ENCODE measurements at regions not wholly inside any gene's neighbourhood (a gene's known extent, or its start where the extent isn't known, plus 50 kb on each side); places are given as distances from the start of the nearest gene placed in this dataset.

DNA sequence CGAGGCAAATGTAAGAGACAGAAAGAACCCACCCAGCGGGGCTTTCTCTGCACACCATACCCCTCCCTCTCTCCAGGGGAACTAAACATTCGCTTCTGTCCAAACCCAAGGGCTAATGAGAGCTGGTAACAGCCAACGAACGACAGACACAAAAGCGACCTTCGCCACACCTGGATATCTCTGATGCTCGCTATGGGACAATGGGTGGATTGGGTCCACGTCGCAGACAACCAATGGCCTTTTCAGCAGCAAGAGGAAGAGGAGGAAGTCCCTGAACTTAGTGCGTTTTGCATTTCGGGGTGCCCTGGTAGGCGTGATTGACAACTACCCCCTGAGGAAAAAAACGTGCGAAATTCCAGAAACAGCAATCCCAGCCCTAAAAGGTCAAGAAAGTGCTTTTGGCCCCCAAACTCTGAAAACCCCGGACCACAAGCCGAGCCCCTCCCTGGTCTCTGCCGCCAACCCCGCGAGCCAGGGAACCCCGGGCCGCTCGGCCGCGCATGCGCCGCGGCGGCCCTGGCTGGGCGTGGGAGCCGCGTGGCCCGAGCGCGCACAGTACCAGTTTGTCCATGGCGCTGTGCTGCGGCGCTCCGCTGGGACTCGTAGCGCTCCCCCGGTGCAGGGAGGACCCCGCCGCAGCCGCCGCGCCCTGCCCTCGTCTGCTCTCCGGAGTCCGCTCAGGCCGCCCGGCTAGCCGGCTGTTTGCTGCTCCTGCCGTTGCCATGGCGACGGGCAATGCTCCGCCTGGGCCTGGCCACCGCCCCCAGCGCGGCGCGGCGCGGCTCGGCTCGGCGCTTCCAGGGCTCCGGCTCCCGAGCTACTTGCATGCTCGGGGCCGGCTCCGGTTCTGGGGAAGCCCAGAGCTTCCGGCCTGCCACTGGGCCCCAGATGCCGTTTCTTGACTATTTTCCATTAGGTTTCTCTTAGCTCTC is 66.9 kb upstream of the DNAH5 start:
- peak; percentile 90 for DNase-seq (ENCODE audit: low read depth)
- TF ChIP-seq, protein P1, sequence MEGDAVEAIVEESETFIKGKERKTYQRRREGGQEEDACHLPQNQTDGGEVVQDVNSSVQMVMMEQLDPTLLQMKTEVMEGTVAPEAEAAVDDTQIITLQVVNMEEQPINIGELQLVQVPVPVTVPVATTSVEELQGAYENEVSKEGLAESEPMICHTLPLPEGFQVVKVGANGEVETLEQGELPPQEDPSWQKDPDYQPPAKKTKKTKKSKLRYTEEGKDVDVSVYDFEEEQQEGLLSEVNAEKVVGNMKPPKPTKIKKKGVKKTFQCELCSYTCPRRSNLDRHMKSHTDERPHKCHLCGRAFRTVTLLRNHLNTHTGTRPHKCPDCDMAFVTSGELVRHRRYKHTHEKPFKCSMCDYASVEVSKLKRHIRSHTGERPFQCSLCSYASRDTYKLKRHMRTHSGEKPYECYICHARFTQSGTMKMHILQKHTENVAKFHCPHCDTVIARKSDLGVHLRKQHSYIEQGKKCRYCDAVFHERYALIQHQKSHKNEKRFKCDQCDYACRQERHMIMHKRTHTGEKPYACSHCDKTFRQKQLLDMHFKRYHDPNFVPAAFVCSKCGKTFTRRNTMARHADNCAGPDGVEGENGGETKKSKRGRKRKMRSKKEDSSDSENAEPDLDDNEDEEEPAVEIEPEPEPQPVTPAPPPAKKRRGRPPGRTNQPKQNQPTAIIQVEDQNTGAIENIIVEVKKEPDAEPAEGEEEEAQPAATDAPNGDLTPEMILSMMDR (conservative IDR thresholded peaks at IDR 0.05; ENCODE audit: low read length), result no peak; the same call in 1 of the 2 replicates
- peak overlapping the region; percentile 76 for H3K4me3 ChIP-seq (ENCODE audit: low read length)

DNA sequence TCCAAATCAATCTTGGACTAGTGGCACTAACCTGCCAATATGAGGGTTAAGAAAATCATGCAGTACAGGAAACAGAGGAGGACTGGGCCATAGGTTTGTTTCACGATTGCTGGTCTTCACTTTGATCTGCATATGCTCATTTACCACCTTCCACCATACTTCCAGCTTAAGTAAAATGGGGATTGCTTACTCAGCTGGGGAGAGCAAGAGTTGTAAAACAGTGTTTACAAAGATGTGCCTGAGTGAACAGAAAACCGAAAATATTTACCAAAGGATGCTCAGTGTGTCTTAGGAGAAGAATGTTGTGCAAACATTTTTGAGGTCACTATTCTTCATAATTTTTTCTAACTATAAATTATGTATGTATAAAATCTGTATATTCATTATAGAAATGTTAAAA is 65.1 kb upstream of the DNAH5 start:
- TF ChIP-seq, protein P1 (conservative IDR thresholded peaks at IDR 0.05; ENCODE audit: low read length), result no peak
- no peak for DNase-seq (ENCODE audit: low read depth)
- H3K4me3 ChIP-seq (ENCODE audit: low read length), result no peak overlapping the region

DNA sequence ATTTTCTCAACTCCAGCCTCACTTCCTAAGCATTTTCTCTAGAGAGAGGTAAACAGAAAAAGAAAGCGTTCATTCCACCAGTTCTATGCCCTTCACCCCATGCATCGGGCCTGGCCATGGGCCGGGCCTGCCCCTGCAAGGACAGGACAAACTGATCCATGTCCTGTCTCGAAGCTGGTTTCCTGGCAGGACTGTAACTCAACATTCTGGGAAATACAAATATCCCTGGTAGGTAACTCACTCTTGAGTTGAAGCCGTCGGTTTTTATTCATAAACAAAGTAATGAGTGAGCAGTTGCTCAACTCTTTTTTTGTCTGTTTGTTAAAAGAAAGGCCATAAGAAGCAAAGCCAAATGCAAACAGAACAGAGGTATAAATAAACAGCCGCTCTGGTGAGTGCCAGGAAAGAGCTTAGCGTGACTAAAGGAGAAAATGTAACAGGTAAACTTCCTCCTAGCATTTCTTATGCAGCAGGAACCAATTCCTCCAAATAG is 64.4 kb upstream of the DNAH5 start:
- TF ChIP-seq, protein P1 (conservative IDR thresholded peaks at IDR 0.05; ENCODE audit: low read length), result no peak
- DNase-seq (ENCODE audit: low read depth), result no peak
- H3K4me3 ChIP-seq (ENCODE audit: low read length), result no peak overlapping the region

- DNase-seq (ENCODE audit: low read depth), result no peak
- TF ChIP-seq, protein P1 (conservative IDR thresholded peaks at IDR 0.05; ENCODE audit: low read length), result 0 out of 2 replicates have a peak, but pooled peaks have one; percentile 13
Measured at GRCh38 chr5:14006823-14007520, 62.5 kb upstream of the DNAH5 start.

GRCh38 chr5:14004598-14005394 is 60.3 kb upstream of the DNAH5 start:
- TF ChIP-seq, protein P1 (conservative IDR thresholded peaks at IDR 0.05; ENCODE audit: low read length), result no peak
- no peak overlapping the region for H3K4me3 ChIP-seq (ENCODE audit: low read length)
- peak; percentile 63 for DNase-seq (ENCODE audit: low read depth)

More at GRCh38 chr5:14006823-14007520, 62.5 kb upstream of the DNAH5 start:
- H3K4me3 ChIP-seq (ENCODE audit: low read length), result no peak overlapping the region

- DNase-seq (ENCODE audit: low read depth), result no peak
- H3K4me3 ChIP-seq (ENCODE audit: low read length), result no peak overlapping the region
- TF ChIP-seq, protein P1 (conservative IDR thresholded peaks at IDR 0.05; ENCODE audit: low read length), result no peak
Measured at GRCh38 chr5:14003936-14004335, 59.4 kb upstream of the DNAH5 start.

All from AG10803 (cell line).